Upper lobe of right lung (tissue), 1 donor: ENCODE measurements at regions not wholly inside any gene's neighbourhood (a gene's known extent, or its start where the extent isn't known, plus 50 kb on each side); places are given as distances from the start of the nearest gene placed in this dataset.

Experiments
- ATAC-seq: fragments of 200-7000 bp; cut with Tn5 transposase; one replicate; pipeline ENCODE4 v1.9.1; 2020; ENCODE audit warnings: mild to moderate bottlenecking, moderate library complexity
- DNase-seq: peaks from one replicate; pipeline ENCODE4 v3.0.0-alpha.2; 2020
- H3K27ac ChIP-seq: fragments of 200-600 bp; one replicate; pipeline ENCODE4 v1.8.0; 2022
- H3K27me3 ChIP-seq: fragments of 200-600 bp; one replicate; pipeline ENCODE4 v1.8.0; 2022; ENCODE audit warnings: mild to moderate bottlenecking
- H3K36me3 ChIP-seq: fragments of 200-600 bp; one replicate; pipeline ENCODE4 v1.8.0; 2022
- H3K4me1 ChIP-seq: fragments of 200-600 bp; one replicate; pipeline ENCODE4 v1.8.0; 2022
- H3K4me3 ChIP-seq: fragments of 200-600 bp; one replicate; pipeline ENCODE4 v1.8.0; 2022; ENCODE audit warnings: mild to moderate bottlenecking
- H3K9me3 ChIP-seq: fragments of 200-600 bp; one replicate; pipeline ENCODE4 v1.8.0; 2022
- intact Hi-C: fragments of 100-400 bp; cut with DNase I; formaldehyde crosslinking; loops from one replicate; pipeline ENCODE4 v1.11.0; 2022
- TF ChIP-seq, protein P1 (sequence below): fragments of 200-600 bp; IDR thresholded peaks from one replicate; pipeline ENCODE4 v1.8.0; 2022; ENCODE audit warnings: antibody characterized with exemption
- donor health status: DM: no; HTN: yes; CAD: no; lungs with severe emphysema.

GRCh38 chr20:61083431-61083830, 168.6 kb upstream of the CDH4 start:
- H3K36me3 ChIP-seq: no peaks in the 10 kb centered on the region
- intact Hi-C loops: no loop called here
- ATAC-seq (no peak), DNase-seq (no peak)
- no peaks in the 10 kb centered on the region for H3K4me1 ChIP-seq
- H3K4me3 ChIP-seq: no peak overlapping the region
- H3K27me3 ChIP-seq: peaks cover 4% of the 10 kb centered on the region
- no peak overlapping the region for H3K27ac ChIP-seq
- TF ChIP-seq, protein P1, sequence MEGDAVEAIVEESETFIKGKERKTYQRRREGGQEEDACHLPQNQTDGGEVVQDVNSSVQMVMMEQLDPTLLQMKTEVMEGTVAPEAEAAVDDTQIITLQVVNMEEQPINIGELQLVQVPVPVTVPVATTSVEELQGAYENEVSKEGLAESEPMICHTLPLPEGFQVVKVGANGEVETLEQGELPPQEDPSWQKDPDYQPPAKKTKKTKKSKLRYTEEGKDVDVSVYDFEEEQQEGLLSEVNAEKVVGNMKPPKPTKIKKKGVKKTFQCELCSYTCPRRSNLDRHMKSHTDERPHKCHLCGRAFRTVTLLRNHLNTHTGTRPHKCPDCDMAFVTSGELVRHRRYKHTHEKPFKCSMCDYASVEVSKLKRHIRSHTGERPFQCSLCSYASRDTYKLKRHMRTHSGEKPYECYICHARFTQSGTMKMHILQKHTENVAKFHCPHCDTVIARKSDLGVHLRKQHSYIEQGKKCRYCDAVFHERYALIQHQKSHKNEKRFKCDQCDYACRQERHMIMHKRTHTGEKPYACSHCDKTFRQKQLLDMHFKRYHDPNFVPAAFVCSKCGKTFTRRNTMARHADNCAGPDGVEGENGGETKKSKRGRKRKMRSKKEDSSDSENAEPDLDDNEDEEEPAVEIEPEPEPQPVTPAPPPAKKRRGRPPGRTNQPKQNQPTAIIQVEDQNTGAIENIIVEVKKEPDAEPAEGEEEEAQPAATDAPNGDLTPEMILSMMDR: no peak
- H3K9me3 ChIP-seq: no peaks in the 10 kb centered on the region

GRCh38 chr20:61086031-61086430, 166.0 kb upstream of the CDH4 start:
- Histone ChIP-seq H3K36me3 (no peaks in the 10 kb centered on the region), H3K4me1 (no peaks in the 10 kb centered on the region), H3K4me3 (no peak overlapping the region), H3K9me3 (no peaks in the 10 kb centered on the region), H3K27me3 (no peaks in the 10 kb centered on the region), H3K27ac (no peak overlapping the region)
- no peak for DNase-seq
- TF ChIP-seq, protein P1: no peak
- no peak for ATAC-seq
- intact Hi-C loops: no loop called here

DNA sequence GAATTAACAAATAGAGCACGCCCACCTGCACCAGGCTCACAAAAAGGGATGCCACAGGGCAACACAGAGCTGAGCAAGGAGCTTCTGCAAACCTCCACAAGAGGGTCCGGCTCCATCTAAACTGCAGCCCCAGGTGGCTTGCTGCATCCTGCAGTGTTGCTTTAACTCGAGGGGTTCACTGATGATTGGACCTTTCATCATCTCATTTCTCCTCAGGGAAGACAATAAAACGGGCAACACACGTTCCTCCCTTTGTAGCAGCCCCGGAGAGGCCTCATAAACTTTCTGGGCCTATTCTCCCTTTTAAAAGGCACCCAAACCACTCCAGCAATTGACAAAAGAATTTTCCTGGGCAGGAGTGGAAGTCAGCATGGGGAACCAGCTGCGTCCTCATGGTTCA, 161.5 kb upstream of the CDH4 start:
- intact Hi-C loops: no loop called here
- Histone ChIP-seq H3K4me3 (no peak overlapping the region), H3K27me3 (no peaks in the 10 kb centered on the region), H3K27ac (no peak overlapping the region), H3K36me3 (no peaks in the 10 kb centered on the region), H3K4me1 (no peaks in the 10 kb centered on the region), H3K9me3 (no peaks in the 10 kb centered on the region)
- TF ChIP-seq, protein P1: no peak
- DNase-seq: no peak
- no peak for ATAC-seq

GRCh38 chr20:61092251-61092650, 159.8 kb upstream of the CDH4 start:
- no peak overlapping the region for H3K27ac ChIP-seq
- DNase-seq: no peak
- TF ChIP-seq, protein P1: no peak
- no peaks in the 10 kb centered on the region for H3K27me3 ChIP-seq
- H3K36me3 ChIP-seq: no peaks in the 10 kb centered on the region
- no peaks in the 10 kb centered on the region for H3K9me3 ChIP-seq
- ATAC-seq: no peak
- H3K4me1 ChIP-seq: no peaks in the 10 kb centered on the region
- H3K4me3 ChIP-seq: no peak overlapping the region
- intact Hi-C loops: no loop called here

GRCh38 chr20:61094581-61094980, 157.5 kb upstream of the CDH4 start:
- Histone ChIP-seq H3K27ac (no peak overlapping the region), H3K4me1 (no peaks in the 10 kb centered on the region), H3K36me3 (no peaks in the 10 kb centered on the region), H3K27me3 (no peaks in the 10 kb centered on the region), H3K4me3 (no peak overlapping the region), H3K9me3 (no peaks in the 10 kb centered on the region)
- ATAC-seq (no peak), DNase-seq (no peak)
- TF ChIP-seq, protein P1: no peak
- intact Hi-C loops: no loop called here

DNA sequence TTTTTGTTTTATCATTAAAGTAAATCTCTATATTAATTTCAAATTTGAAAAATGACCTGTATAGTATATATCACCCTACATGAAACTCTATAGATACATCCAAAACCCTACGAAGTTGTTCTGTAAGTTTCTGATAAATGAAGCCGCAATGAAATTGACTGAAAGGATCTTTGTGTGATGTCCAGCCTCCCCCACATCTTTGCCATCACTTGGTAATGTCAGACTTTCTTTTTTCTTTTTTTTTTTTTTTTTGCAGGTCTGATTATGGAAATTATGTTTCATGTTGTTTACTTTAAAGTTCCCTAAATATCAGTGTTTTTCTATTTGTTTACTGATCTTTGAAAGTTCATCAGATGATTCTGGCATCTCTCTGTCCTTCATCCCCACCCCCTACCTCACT, 155.6 kb upstream of the CDH4 start:
- intact Hi-C loops: no loop called here
- Histone ChIP-seq H3K4me1 (no peaks in the 10 kb centered on the region), H3K36me3 (no peaks in the 10 kb centered on the region), H3K27me3 (no peaks in the 10 kb centered on the region), H3K27ac (no peak overlapping the region), H3K4me3 (no peak overlapping the region), H3K9me3 (no peaks in the 10 kb centered on the region)
- DNase-seq (no peak), ATAC-seq (no peak)
- TF ChIP-seq, protein P1: no peak
